ENCODE measurements at regions not wholly inside any gene's neighbourhood (a gene's known extent, or its start where the extent isn't known, plus 50 kb on each side); places are given as distances from the start of the nearest gene placed in this dataset.
A peak's percentile ranks its signal among the peaks of the same experiment; 100 is the strongest.

DNA sequence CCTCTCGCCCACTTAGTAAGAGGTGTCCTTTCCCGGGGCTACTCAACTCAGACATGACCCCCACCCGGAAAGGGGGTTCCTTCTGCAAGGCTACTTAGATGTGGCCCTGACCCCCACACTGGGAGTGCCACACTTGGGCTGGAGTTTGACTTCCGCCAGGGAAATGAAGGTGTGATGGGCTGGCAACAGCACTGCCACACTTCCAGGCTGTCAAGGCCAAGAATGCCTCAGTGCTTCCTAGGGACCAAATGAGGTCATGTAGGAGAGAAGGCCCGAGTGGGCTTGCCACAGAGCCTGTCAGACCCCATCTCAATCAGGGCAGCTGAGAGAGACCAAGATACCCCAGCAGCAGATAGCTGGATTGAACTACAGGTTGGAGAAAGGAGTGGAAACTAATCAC, 55.5 kb downstream of the DRD1 start:
- in situ Hi-C loops (cut with HindIII; ENCODE audit: low pct_unique_long_range_greater_than_20kb, low sequenced_read_pairs), result no loop called here

DNA sequence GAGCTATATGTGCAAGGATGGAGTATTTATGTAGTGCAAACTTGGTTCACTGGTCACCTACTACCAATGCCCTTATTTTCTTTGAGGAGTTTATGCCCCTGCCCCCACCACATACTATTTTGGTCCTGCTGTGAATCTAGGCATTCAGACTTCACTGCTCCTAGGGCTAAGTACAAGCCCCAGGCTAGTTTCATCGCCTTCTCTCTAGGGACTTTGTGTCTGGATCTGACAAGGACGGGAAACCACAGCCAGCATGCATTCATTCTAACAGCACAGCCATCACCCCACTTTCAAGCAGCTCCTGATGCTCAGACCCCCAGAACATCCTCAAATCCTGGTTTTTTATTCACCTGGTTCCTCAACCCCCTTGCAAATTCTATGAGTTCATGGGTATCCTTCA, 56.8 kb downstream of the DRD1 start:
- in situ Hi-C loops (cut with HindIII; ENCODE audit: low pct_unique_long_range_greater_than_20kb, low sequenced_read_pairs), result no loop called here
- no peak for DNase-seq (ENCODE audit: low read depth, low spot score)

More for the DNA sequence above, 55.5 kb downstream of the DRD1 start:
- DNase-seq (ENCODE audit: low read depth, low spot score), result no peak

DNA sequence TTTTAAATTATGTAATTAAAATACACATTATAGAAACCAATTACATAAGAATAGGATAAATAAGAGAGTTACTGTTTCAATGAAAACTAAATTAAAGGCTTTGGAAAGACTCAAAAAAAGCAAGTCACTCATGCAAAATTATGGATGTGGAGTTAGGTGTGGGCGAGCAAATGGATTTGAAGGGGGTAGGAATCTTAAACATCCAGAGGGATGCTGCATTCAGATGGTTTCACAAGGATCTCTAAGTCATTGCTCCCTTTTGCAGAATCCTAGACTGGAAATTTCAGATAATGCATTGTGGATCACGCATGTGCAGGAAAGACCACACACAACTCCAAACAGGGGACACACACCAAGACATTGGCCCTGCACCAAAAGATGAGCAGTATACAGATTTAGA, 57.5 kb downstream of the DRD1 start:
- in situ Hi-C loops (cut with HindIII; ENCODE audit: low pct_unique_long_range_greater_than_20kb, low sequenced_read_pairs), result no loop called here
- no peak for DNase-seq (ENCODE audit: low read depth, low spot score)

DNA sequence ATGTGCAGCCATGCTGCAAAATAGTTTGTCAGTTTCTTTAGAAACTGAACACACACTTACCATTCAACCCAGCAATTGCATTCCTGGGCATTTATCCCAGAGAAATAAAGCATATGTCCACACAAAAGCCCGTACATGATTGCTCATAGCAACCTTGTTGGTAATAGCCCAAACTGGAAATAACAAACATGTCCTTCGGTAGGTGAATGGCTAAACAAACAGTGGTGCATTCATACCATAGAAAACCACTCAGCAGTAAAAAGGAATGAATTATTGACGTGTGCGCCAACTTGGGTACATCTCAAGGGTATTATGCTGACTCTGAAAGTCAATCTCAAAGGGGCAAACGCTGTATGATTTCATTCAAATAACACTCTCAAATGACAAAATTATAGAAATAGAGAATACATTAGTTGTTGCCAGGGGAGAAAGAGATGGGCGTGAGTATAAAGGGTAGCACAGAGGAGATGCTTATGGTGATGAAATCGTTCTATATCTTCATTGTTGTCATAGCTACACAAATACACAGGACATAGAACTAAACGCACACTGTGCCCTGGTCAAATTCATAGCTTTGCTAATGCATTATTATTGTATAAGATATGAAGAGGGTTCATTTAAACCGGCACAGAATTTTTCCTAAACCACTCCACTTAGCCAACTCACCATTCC, 58.2 kb downstream of the DRD1 start:
- DNase-seq (ENCODE audit: low read depth, low spot score), result no peak
- in situ Hi-C loops (cut with HindIII; ENCODE audit: low pct_unique_long_range_greater_than_20kb, low sequenced_read_pairs), result no loop called here

DNA sequence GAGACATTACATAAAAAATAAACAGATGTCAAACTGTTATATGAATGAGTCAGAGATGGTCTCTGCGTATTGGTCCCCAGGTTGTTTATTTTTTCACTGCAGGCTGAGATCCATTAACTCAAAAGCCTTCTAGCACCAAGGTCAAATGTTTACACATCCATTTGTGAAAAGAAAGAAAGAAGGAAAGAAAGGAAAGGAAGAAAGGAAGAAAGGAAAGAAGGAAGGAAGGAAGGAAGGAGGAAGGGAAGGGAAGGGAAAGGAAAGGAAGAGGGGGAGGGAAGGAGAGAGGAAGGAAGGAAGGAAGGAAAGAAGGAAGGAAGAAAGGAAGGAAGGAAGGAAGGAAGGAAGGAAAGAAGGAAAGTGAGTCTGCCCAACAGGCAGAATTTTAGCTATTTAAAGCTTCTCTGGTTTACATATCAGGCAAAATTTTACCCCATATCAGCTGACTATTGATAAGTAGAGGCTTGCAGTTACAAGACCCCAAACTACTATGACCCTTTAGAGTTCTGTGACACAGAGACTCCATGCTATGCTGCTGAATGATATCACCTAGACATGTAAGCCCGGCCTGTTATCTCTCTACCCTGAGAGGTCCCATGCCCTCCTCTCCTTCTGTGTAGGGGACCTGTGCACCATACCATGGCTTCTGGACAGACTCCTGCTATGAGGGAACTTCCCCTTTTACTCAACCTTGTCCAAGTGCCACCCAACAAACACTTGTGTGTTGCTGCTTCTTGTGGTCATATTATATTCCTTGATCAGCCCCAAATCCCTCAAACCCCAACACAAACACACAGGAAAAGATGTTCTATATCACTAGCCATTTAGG, 59.0 kb downstream of the DRD1 start:
- in situ Hi-C loops (cut with HindIII; ENCODE audit: low pct_unique_long_range_greater_than_20kb, low sequenced_read_pairs), result no loop called here
- no peak for DNase-seq (ENCODE audit: low read depth, low spot score)

DNA sequence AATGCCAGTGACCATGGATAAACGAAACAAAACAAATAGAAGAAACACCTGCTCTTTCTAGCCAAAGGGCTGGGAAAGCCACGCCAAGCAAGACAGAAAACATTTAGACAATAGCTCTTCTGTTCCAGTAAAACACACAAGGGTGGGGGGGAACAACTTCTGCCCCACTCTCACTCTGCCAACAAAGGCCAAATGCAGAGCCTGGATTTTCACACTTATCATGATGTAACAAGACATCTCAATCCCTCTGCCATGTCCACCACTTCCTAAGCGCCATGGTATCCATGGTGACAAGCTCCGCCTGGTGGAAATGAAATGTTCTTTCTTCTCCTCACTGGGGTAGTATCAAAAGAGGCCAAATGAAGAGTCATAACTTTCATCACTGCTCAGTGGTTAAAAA, 60.6 kb downstream of the DRD1 start:
- peak; percentile 16 for DNase-seq (ENCODE audit: low read depth, low spot score)
- in situ Hi-C loops (cut with HindIII; ENCODE audit: low pct_unique_long_range_greater_than_20kb, low sequenced_read_pairs), result no loop called here

DNA sequence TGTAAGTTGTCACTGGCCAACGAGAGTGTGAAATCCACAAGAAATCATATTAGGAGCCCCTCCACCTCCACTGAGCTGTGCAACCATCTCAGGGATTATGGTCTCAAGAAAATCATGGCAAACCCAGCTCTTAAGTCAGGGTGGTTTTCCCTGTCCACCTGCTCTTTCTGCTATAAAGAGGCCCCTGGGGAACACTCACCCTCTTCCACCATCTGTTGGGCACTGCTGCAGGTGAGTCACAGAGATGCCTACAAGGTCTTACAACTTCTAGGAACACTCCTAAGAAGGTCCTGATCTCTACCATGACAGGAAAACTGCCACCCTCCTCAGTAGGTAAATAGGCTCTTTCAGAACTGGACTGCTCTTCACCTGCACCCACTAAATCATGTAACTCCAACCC, 61.8 kb downstream of the DRD1 start:
- DNase-seq (ENCODE audit: low read depth, low spot score), result no peak
- in situ Hi-C loops (cut with HindIII; ENCODE audit: low pct_unique_long_range_greater_than_20kb, low sequenced_read_pairs), result no loop called here

DNA sequence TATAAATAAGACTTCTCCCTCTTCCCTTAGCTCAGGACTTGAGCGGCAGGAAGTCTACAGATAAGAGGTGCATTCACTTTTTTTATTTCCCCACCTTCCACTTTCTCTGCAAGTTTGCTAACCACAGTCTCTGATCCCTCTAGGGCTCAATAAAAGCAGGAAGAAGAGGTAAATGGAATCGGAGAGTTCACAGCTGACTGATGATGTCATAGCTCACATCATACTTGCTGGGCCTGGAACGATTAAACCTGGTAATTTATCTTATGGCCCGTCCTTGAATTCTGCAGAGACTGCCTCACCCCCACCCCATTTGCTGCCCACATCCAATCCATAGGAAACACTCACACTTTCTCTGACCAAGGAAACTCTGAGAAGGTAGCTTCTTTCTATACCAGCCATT, 62.9 kb downstream of the DRD1 start:
- no peak for DNase-seq (ENCODE audit: low read depth, low spot score)
- in situ Hi-C loops (cut with HindIII; ENCODE audit: low pct_unique_long_range_greater_than_20kb, low sequenced_read_pairs), result no loop called here

DNA sequence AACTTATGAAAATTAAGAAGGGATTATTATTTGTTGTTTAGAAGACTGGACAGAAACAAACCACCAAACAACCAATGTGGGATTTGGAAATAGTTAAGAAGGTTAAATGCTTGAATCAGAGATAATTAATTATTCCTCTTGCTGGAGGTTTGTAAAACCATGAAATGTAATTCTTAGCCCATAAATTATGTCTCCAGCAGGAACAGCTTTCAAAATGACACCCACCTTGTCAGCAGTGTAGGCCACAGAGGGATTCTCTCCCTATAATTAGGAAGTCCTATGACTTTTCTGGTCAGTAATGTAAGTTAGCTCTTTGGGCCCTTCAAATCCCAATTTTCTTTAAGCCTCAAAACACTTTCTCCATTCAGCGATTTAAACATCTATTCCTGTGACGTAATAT, 63.3 kb downstream of the DRD1 start:
- no peak for DNase-seq (ENCODE audit: low read depth, low spot score)
- in situ Hi-C loops (cut with HindIII; ENCODE audit: low pct_unique_long_range_greater_than_20kb, low sequenced_read_pairs), result no loop called here

DNA sequence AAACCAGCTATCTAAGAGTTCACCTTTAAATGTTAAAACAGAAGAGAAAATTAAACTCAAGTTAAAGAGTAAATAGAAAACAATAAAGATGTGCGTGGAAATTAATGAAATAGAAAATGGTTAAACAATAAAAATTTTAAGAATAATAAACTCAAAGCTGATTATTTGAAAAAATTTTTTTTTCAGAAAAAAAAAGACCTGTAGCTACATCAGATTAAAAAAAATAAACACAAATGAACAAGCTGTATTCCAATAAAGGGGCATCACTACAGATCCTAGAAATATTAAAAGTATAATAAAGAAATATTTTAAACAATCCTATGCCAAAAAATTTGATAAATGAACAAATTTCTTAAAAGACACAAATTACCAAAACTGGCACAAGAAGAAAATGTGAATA, 64.1 kb downstream of the DRD1 start:
- in situ Hi-C loops (cut with HindIII; ENCODE audit: low pct_unique_long_range_greater_than_20kb, low sequenced_read_pairs), result no loop called here
- DNase-seq (ENCODE audit: low read depth, low spot score), result no peak

DNA sequence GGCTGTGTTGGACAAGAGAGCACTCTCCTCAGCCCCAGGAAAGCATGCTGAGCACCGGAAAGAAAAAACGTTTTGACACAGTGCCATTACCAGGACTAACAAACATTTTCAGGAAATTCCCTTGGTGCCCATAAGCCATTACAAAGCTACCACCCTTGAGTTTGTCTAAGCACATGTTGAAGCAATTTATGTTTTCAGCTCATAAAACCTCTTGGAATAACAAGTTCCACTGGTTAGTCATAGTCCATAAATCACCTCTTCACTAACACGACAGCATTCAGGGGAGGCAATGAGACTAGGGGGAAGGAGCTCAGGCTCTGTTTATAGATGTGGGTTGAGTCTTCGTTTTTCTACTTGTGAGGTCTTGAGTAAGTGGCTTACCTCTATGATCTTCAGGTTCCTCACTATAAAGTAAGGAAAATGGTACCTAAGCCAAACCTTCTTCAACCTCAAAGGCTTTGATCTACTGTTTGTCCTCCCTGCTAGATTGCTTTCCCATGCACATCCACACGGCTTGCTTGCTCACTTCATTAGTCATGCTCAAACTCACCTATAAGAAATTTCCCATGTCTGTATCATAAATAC, 65.4 kb downstream of the DRD1 start:
- DNase-seq (ENCODE audit: low read depth, low spot score), result no peak
- in situ Hi-C loops (cut with HindIII; ENCODE audit: low pct_unique_long_range_greater_than_20kb, low sequenced_read_pairs), result no loop called here

DNA sequence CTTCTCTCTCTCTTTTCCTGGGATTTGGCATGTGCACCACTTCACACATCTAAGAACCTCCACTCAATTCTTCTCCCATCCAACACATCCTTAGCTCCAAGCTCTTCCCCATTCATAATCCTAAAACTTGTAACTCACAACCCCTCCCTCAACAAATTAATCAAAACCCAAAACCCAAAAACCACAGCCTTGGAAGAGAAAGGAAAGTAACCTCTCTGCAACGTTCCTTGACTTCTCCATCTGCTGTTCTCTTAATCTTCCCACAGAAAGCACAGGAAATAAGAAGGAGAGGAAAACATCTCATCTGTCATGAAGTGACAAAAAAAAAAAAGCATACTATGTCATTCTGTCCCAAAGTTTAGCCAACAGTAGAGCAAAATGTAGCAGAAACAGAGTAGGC, 66.2 kb downstream of the DRD1 start:
- no peak for DNase-seq (ENCODE audit: low read depth, low spot score)
- in situ Hi-C loops (cut with HindIII; ENCODE audit: low pct_unique_long_range_greater_than_20kb, low sequenced_read_pairs), result no loop called here

DNA sequence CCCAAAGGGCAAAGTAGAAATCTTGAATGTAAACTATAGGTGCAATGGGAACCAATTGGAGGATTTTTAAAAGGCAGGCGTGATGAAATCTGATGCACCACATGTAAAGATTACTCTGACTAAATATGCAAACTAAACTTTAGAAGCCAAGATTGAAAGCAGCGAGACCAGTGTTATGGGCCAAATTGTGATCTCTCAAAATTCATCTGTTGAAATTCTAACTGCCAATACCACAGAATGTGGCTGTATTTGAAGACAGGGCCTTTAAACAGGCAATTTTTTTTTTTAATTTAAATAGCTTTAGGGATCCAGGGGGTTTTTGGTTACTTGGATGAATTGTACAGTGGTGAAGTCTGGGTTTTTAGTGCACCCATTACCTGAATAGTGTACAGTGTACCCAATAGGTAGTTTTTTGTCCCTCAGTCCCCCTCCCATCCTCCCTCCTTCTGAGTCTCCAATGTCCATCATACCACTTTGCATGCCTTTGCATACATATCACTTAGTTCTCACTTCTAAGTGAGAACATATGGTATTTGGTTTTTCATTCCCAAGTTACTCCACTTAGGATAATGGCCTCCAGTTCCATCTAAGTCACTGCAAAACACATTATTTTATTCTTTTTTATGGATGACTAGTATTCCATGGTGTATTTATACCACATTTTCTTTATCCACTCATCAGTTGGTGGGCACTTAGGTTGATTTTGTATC, 69.7 kb downstream of the DRD1 start:
- DNase-seq (ENCODE audit: low read depth, low spot score), result no peak
- in situ Hi-C loops (cut with HindIII; ENCODE audit: low pct_unique_long_range_greater_than_20kb, low sequenced_read_pairs), result no loop called here

DNA sequence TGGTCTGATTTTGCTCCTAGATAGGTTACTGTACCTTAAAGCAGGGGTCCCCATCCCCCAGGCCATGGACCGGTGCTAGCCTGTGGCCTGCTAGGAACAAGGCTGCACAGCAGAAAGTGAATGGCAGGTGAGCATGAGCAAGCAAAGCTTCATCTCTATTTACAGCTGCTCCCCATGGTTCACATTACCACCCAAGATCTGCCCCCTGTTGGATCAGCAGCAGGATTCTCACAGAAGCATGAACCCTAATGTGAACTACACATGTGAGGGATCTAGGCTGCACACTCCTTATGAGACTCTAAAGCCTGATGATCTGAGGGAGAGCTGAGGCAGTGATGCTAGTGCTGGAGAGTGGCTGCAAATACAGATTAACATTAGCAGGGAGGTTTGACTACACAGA, 78.1 kb downstream of the DRD1 start:
- in situ Hi-C loops (cut with HindIII; ENCODE audit: low pct_unique_long_range_greater_than_20kb, low sequenced_read_pairs), result no loop called here
- DNase-seq (ENCODE audit: low read depth, low spot score), result no peak

DNA sequence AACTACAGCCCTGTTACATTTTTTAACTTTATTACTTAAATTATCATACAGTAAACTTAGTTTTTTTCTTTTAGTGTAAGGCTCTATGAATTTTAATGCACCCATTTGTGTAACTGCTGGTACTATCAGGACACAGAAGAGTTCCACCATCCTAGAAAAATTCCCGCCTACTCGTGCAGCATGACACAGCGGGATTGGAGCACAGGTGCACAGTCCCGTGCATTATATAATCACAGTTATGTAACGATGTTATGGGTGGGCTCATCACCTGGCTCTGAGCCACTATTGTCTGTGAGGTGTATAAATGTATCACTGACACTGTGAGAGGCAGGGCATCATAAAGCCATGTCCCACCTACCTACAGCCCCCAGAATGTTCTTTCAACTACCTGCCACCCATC, 80.7 kb downstream of the DRD1 start:
- DNase-seq (ENCODE audit: low read depth, low spot score), result no peak

DNA sequence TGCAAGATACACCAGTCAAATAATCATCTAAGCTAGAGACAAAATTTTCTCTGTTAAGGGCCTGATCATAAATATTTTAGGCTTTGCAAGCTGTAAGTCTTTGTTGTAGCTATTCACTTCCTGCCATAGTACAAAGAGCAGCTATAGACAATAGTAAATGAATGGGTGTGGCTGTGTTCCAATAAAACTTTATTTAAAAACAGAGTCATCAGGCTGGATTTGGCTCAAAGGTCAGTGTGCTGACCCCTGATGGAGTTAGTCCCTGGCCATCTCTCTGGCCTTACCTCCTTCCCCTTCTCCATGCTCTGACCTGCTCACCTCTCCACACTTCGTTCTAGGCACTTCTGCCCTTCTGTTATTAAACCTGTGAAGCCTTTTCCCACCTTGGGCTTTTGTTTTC, 86.0 kb downstream of the DRD1 start:
- DNase-seq (ENCODE audit: low read depth, low spot score), result no peak
- in situ Hi-C loops (cut with HindIII; ENCODE audit: low pct_unique_long_range_greater_than_20kb, low sequenced_read_pairs), result no loop called here

More for the DNA sequence above, 80.7 kb downstream of the DRD1 start:
- in situ Hi-C loops (cut with HindIII; ENCODE audit: low pct_unique_long_range_greater_than_20kb, low sequenced_read_pairs), result no loop called here

DNA sequence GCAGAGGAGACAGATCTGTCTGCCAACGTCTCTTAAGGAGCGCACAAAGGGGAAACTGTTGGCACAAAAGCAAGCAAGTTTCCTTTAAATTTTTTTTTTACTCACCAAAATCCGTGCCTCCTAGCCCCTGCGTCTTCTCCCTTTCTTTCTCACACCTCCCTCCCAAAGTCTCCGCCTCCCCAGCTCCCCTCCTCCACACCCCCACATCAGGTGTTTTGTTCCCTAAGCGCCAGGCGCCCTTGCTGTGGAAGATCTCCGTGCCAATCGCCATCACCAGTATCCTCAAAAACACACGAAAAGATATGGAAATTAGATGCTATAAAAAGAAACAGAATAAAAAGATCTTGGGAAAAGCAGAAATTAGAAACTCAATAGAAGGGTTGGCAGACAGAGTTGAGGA, 87.6 kb downstream of the DRD1 start:
- in situ Hi-C loops (cut with HindIII; ENCODE audit: low pct_unique_long_range_greater_than_20kb, low sequenced_read_pairs), result no loop called here
- DNase-seq (ENCODE audit: low read depth, low spot score), result no peak

DNA sequence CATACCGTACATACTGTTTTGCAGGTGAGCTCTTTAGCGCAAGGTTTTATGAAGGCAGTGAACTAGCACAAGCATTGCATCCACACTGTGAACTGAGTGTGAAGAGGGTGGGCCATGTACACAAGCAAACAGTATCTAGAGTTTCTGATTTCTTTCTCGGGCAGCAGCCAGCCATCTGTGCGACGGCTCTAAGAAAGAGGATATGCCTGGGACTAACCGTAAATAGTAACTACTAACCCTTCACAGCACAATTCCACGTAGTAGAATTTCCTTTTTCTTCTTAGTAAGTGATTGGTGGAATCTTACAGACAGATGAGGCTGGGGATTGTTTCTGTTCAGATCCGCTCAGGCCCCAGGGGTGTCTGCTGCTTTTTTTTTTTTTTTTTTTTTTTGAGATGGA, 89.0 kb downstream of the DRD1 start:
- DNase-seq (ENCODE audit: low read depth, low spot score), result no peak
- in situ Hi-C loops (cut with HindIII; ENCODE audit: low pct_unique_long_range_greater_than_20kb, low sequenced_read_pairs), result no loop called here

Measured in SK-MEL-5 (cell line).